ENCODE measurements at regions not wholly inside any gene's neighbourhood (a gene's known extent, or its start where the extent isn't known, plus 50 kb on each side); places are given as distances from the start of the nearest gene placed in this dataset.

- no peak for TF ChIP-seq CTCF (conservative IDR thresholded peaks at IDR 0.05)
- Histone ChIP-seq H3K14ac (ENCODE audit: insufficient read depth, low read length) (no peak overlapping the region), H2BK20ac (ENCODE audit: low read depth, low read length, poor library complexity, severe bottlenecking) (no peak overlapping the region), H2BK5ac (ENCODE audit: insufficient read length, low read length) (no peak overlapping the region), H4K20me1 (ENCODE audit: control insufficient read depth, insufficient read depth, insufficient read length) (no peaks in the 10 kb centered on the region), H4K5ac (ENCODE audit: insufficient read length, low read depth, low read length) (no peak overlapping the region), H2BK120ac (ENCODE audit: low read depth, low read length, poor library complexity, severe bottlenecking) (no peak overlapping the region), H3K9me3 (ENCODE audit: control insufficient read depth, low read depth, low read length) (no peaks in the 10 kb centered on the region), H3K4me2 (ENCODE audit: insufficient read depth, insufficient read length, low read length) (no peak overlapping the region), H2BK12ac (ENCODE audit: insufficient read length, low read depth, low read length) (no peak overlapping the region), H3K27ac (ENCODE audit: insufficient read length, low read depth, low read length) (no peak overlapping the region), H4K8ac (replicated peaks; ENCODE audit: insufficient read length, low read depth, low read length) (no peak overlapping the region), H3K9ac (ENCODE audit: extremely low read depth, insufficient read length, low read length) (no peak overlapping the region), H3K4me1 (ENCODE audit: insufficient read depth, low read length) (no peaks in the 10 kb centered on the region), H3K79me1 (ENCODE audit: insufficient read depth, low read depth, low read length, poor library complexity, severe bottlenecking) (no peaks in the 10 kb centered on the region), H3K27me3 (ENCODE audit: insufficient read depth, low read length) (no peaks in the 10 kb centered on the region), H3K56ac (ENCODE audit: insufficient read length, low read depth, low read length) (no peak overlapping the region), H3K4ac (ENCODE audit: low read depth, low read length) (no peak overlapping the region), H2AK5ac (ENCODE audit: insufficient read length, low read length) (no peak overlapping the region), H4K91ac (ENCODE audit: insufficient read length, low read depth, low read length) (no peak overlapping the region), H2AFZ (ENCODE audit: low read length) (no peak overlapping the region), H3K18ac (ENCODE audit: insufficient read length, low read depth, low read length) (no peak overlapping the region), H3K23ac (ENCODE audit: insufficient read length, low read depth, low read length) (no peak overlapping the region), H3K79me2 (ENCODE audit: insufficient read depth, low read length) (no peaks in the 10 kb centered on the region), H2BK15ac (ENCODE audit: low read depth, low read length) (no peak overlapping the region), H3T11ph (ENCODE audit: low read length) (no peak overlapping the region), H3K23me2 (ENCODE audit: insufficient read length, low read depth, low read length, poor library complexity, severe bottlenecking) (no peaks in the 10 kb centered on the region)
- DNase-seq: no peak
- Mint-ChIP-seq H3K4me3 (no peak overlapping the region), H3K27me3 (ENCODE audit: low read depth) (no peaks in the 10 kb centered on the region), H3K9me3 (no peaks in the 10 kb centered on the region; a peak in 1 of 5 replicates), H3K27ac (no peak overlapping the region), H3K36me3 (ENCODE audit: insufficient read depth in 1 of 3, low read depth in 3 of 3) (no peaks in the 10 kb centered on the region; a peak in 1 of 7 replicates), H3K4me1 (peaks cover 2% of the 10 kb centered on the region in 2 experiments; a peak in 2 of 4 replicates)
- no CpG with 5 or more reads among the region's 2 CpGs for WGBS (ENCODE audit: extremely low coverage, insufficient read length, low lambda C conversion rate)
Measured at GRCh38 chr1:68378296-68379084, 71.3 kb downstream of the RPE65 start.
